HG03575 (cell line): ENCODE measurements at regions not wholly inside any gene's neighbourhood (a gene's known extent, or its start where the extent isn't known, plus 50 kb on each side); places are given as distances from the start of the nearest gene placed in this dataset.
"Not testable (repeated sequence)": the region's sequence is repeated elsewhere in the genome, so short reads cannot be mapped to it uniquely, and the experiment has no call there.

Experiments used
- ATAC-seq: cut with Tn5 transposase; IDR thresholded peaks from one replicate; pipeline ENCODE4 v1.9.1; 2021; ENCODE audit not compliant: unreplicated experiment, insufficient number of reproducible peaks, low FRiP score; ENCODE audit errors: extremely low read depth

DNA sequence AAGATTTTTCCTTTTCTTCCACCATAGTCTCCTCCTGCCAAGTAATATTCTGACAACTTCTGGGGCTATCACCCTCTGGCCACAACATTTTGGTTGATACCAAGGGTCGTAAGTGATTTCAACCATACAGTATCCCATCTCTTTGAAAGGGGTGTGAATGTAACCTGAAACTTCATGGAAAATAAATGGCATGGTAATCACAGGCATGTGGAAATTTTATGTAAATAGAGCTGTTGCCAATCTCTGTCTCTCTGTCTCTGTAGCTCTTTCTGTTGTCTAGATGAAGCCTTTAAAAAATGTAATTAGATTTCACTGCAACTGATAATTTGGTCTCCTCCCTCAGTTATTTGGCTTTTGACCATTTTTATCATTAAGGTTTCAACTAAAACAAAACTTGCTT, 125.6 kb upstream of the RPRM start:
- no peak for ATAC-seq

DNA sequence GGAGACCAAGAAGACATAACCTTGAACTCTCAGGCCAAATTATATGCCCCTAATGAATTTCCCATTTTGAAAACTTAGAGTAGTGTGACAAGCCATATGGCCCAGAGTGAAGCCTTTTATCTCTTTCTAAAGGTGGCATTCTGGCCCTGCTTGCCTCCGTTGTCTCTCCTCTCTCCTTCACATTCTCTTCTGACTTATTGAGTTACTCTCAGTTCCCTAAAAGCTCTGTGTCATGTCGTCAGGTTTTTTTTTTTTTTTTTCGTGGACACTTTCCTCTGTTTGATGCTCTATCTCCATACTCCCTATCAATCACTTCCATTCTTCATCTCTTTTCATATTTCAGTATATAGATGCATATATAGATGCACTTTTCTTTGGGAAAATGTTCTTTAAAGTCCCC, 128.1 kb upstream of the RPRM start:
- no peak for ATAC-seq

DNA sequence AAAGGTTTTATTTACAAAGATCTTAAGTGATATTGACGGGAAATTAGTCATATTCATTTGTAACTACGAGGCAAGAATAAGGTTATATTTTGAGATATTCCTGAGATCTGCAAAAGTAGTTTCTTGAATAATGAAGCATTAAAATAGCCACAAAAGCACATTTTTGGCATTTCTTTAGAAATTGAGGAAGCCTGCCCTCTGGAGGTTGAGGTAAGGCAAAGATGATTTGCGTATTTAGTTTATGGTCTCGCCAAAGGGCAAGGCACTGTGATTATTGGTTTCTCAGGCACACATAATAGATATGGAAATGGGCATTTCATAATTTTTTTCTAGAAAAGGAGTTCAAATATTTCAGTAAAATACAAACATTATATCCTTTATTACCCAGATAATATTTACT, 143.7 kb upstream of the RPRM start:
- no peak for ATAC-seq

DNA sequence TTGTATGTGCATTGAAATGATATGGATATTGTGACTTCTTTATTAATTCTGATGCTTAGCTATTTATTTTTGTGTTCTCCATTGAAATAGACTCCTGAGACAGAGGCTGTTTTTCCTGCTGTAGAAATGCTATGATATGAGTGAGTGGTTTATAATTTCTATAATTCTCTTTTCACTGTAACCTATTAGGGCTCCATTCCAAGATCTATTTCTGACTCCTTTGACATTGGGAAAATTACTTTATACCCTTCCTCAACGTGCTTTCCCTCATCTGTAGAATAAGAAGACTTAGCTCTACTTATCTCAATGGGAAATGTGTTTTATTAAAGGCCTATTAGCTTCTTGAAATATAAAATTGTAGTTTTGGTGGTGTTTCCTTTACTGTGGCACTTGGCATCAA, 144.5 kb upstream of the RPRM start:
- no peak for ATAC-seq

DNA sequence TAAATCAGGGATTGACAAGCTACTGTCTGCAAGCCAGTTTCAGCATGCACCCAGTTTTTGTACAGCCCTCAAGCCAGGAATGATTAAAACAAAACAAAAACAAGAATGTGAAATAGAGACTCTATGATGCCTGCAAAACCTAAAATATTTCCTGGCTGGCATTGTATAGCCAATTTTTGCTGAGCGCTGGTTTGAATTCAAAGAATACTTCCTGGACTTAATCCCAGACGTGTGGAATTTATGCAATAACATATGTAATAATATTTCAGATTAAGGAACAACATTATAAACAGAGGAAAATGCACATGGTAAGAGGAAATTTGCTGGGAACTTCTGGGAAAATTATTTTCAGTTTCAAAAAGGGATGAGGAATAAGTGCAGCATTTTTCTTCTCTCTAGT, 148.1 kb upstream of the RPRM start:
- ATAC-seq = no peak

DNA sequence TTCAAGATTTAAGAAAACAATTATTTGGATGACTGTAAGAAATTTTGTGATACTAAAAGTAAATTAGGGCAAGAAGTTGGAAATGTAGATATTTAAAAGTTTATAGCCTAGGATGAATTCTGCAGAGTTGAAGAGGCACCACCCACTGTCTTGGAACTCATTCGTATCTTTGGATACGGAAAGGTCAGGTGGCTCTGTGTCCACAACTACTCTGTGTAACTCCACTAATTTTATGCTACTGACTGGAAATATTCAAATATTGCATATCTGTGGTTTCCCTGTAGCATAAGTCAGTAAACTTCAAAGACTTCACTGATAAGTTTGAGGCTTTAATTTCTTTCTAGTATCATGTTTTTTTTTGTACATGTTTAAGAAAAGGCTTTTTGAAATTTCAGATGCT, 156.9 kb upstream of the RPRM start:
- ATAC-seq = no peak

DNA sequence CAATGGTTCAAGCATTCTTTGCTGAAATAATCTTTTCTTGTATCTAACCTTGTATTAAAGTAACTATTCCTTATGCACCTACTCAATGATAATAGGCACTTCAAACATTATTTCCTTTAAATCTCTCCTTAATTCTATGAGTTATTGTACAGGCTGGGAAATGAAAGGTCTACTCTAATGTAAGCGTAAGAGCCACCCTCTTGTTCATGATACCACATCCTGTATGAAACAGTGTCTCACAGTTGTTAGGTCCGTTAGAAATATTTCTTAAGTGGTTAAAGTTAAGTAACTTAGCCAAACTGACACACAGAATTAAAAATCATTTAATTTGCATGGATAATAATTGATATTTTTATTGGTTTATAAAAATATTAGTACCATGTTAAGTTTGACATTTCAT, 162.5 kb upstream of the RPRM start:
- no peak for ATAC-seq

DNA sequence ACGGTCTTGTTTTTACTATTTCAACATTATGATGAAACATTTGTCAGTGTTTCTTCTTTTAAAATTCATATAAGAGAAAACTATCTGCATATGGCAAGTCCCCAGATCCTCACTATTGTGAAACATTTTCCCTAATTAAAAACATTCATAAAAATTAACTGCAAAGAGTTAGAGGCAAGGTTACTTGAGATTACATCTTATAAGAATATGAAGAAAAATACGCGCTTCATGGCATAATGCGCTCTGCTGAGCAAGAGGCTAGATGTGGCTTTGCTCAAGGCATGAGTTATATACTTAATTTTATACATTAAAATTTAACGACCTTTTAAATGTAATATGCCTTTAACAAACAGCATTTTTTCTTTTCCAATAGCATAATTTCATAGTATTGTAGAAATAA, 166.4 kb upstream of the RPRM start:
- ATAC-seq = no peak

DNA sequence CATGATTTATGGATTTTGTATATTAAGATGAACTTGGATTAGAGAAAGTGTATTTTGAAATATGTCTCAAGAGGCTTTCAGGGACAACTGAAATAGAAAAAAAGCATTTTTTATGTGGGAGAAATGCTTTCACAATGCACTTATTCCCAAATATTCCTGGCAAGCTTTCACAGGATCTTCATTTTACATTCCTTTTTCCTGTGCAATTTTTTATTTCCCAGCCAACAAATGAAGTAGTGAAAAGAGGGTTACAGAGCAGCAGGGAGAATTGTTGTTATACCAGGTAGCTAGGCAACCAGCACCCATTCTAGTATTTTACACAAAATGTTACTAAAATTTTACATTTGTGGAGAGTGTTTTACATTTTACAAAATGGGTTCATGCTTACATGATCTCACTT, 167.0 kb upstream of the RPRM start:
- ATAC-seq = no peak

DNA sequence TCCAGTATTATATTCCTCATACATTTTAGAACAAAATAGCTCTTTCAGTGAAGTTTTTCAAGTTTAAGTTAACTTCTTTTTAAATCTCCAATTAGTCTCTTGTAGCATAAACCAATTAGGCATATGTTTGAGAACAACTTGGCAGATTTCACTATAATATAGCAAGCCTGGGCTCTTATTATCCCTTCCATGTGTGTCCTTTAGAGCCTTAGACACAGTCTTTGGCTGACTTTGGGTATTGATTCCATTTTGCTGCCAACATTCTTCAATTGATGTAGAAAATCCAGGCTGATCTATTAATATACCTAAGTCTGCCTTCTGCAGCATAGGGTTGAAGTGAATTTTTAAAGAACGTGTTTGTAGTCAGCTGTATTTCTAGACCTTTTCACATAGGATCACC, 179.1 kb upstream of the RPRM start:
- ATAC-seq = no peak

DNA sequence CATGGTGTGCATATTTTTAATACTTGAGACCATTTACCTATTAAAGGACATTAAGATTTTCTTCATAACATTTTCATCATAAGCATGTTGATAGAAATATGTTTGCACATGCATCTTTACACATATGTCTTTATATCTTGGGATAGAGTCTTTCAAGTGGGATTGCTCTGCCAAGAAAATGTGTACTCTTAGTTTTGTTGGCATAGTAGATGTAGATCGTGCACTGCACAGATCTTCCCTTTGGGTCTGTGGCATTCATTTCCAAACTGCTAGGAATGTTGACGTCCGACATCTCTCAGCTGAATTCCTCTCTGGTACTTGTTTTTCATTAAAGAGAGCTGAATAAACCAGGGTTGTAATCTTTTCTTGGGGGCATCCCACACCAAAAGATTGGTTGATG, 183.2 kb upstream of the RPRM start:
- ATAC-seq = no peak

DNA sequence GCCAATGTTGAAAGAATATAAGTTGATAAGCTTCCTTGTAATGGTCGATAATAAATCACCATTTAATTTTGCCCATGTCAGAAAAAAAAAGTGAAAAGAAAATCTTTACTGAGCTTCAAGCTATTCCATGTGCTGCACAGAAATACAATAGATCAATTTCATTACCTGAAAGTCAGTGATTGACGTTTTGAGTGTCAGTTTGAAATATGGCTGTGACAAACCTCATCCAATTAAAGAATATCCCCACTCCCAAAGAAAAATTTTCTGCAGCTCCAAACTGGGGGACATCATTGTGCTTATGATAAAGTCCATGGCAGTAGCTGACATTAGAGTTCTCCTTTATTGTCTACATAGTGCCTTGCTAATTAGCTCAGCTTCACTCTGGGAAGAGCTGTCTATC, 184.8 kb upstream of the RPRM start:
- ATAC-seq = no peak

DNA sequence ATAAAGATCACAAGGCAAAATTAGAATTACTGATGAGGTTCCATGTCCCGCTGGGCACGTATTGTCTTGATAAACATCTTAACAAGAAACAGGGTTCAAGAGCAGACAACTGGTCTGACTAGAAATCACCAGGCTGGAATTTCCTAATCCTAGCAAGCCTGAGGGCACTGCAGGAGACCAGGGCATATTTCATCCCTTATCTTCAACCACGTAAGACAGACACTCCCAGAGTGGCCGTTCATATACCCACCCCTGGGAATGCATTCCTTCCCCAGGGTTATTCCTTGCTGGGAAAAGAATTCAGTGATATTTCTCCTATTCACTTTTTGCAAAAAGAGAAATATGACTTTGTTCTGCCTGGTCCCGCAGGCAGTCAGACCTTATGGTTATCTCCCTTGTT, 185.4 kb upstream of the RPRM start:
- not testable (repeated sequence) for ATAC-seq

DNA sequence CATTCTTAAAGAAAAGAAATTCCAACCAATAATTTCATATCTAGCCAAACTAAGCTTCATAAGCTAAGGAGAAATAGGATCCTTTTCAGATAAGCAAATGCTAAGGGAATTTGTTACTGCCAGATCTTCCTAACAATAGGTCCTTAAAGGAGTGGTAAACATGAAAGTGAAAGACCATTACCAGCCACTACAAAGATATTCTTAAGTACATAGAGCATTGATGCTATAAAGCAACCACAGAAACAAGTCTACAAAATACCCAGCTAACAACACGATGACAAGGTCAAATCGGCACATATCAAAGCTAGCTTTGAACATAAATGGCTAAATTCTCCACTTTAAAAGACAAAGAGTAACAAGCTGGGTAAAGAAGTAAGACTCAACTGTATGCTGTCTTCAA, 188.9 kb upstream of the RPRM start:
- no peak for ATAC-seq

DNA sequence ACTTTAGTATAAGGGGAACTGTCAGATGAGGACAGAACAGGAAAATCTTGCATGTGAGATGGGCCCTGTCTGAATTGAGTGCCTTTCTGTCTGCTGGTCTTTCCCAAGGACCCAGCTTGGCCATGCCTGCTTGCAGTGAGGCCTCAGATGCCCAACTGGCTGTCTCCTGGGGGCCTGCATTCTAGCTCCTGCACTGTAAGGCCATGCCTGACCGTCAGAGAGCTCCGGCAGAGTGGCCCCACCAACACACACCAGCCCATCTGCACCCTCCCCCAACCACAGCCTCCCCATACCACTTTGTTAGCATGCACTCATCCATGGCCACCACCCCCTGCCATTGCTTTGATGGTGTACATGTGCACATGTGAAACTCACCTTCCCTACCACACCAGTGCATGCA, 190.4 kb upstream of the RPRM start:
- no peak for ATAC-seq

DNA sequence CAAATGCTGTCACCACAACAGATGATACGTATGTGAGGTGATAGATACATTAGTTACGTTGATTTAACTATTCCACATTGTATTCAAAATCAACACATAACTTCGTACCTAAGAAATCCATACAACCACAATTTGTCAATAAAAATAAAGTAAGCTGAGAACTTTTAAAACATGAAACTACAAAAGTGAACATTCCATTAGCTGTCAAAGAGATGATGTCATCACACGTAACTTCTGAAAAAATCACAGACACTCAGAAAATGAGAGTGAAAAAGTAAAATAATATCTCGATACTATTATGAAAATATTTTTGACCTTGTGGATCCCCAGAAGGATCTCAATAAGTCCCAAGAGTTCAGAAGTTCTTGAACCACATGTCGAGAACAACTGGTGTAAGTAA, 161.6 kb upstream of the GALNT13 start:
- ATAC-seq = no peak

DNA sequence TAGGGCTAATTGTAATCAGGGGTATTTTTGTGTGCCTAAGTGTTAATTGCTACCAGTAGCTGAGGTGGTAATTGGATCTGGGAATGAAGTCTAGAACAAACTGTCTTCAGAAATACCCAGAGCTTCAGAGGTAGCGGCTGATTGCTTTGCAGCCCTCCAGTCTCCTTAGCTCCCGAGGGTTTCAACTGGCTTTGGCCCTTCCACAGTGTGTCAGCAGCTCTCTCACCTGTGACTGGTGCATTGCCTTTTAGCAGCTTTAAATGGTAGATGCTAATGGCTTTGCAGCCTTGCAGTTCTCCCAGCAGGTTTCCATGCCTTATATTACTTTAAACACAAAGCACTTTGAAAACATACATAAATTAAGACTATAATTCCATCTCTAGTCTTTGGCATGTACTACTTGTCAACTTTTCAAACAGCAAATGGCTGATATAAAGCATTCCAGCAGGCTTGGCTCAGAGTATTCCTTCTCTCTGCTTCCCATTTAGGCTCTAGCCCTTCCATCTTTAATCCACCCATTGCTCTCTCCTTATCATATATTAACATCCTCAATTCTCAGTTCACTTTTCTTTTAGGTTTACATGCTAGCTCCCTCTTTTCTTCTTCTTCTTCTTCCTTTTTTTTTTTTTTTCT, 156.4 kb upstream of the GALNT13 start:
- ATAC-seq = no peak

DNA sequence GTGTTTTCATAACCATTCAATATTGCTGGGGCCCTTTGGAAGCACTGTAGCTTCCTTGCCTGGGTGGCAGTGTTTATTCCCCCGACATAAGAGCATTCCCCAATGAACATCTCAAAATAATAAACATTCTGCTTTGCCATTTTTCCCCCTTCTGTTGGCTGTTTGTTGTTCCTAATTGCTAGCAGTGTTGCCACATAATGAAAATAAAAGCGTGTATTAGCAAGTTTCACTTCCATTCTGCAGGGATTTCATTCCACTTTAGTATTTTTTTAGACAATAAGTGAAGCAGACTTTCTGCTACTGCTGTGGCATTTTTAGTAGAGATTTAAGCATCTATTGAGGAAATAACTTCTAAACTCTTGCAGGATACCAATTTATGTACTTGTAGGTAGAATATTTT, 154.7 kb upstream of the GALNT13 start:
- no peak for ATAC-seq

DNA sequence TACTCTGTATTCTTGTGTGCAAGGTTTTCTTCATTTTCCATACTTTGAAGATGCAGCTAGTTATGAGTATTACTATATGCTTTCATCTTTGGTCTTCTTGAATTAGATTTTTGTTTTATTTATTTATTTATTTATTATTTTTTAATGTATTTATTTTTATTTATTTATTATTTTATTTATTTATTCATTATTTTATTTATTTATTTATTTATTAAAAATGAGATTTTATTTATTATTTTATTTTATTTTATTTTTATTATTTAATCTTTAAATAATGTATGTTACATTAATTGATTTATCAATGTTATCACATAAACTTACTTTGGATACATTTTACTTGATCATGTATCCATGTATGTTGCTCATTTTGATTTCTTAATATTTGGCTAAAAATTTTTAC, 132.3 kb upstream of the GALNT13 start:
- no peak for ATAC-seq

DNA sequence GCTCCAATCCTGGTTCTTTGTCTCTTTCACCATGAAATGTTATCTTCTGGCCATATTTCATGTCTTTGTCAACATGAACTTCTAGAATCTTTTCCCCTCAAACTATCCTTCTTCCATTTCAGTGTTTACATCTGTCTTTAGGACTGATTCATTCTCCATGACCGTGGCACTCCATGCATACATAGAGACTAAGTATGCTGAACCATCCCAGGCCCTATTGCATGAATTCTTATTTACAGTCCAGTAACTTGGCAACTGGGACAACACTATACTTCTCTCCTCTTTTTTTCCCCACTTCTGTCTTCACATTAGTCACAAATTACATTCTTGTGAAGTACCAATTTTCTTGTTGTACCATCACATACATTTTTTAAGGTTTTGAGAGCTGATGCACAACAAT, 109.8 kb upstream of the GALNT13 start:
- ATAC-seq = no peak

DNA sequence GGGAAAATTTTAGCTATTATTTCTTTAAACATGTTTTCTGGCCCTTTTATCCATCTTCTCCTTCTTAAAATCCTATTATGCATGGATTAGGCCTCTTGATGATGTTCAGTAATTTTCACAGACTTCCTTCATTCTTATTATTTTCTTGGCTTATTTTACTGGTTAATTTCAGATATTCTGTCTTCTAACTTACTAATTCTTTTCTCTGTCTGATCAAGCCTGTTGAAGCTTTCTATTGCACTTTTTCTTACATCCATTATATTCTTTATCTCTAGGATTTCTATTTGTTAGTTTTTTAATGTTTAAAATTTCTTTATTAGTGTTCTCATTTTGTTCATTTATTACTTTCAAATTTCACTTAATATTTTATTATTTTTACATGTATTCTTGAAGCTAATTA, 105.3 kb upstream of the GALNT13 start:
- ATAC-seq = no peak
